CD14-positive monocyte (primary cell): ENCODE measurements at regions not wholly inside any gene's neighbourhood (a gene's known extent, or its start where the extent isn't known, plus 50 kb on each side); places are given as distances from the start of the nearest gene placed in this dataset.

Experiments used
- DNase-seq, 3 donors: peaks; one replicate each; pipeline ENCODE4 v3.0.0-alpha.2; 2011 to 2022
- H2AFZ ChIP-seq: 2 replicates; pipeline ENCODE4 v1.6.0; 2012; ENCODE audit warnings: mild to moderate bottlenecking, low read depth, low read length, inconsistent platforms; ENCODE audit not compliant: insufficient read depth, poor library complexity, severe bottlenecking
- H3K27ac ChIP-seq, 2 donors: 1 replicate in 1 of 2; 2 replicates in 1 of 2; pipeline ENCODE4 v1.5.1; 2012 to 2013; ENCODE audit warnings: low read length in 2 of 2, control low read depth in 1 of 2, inconsistent platforms in 1 of 2, low read depth in 1 of 2, mild to moderate bottlenecking in 1 of 2
- H3K27me3 ChIP-seq, 2 donors: one replicate each; pipeline versions ENCODE4 v1.6.0 to v1.6.1; 2011 to 2013; ENCODE audit warnings: low read length in 2 of 2; ENCODE audit not compliant: control insufficient read depth in 2 of 2, insufficient read depth in 2 of 2
- H3K36me3 ChIP-seq, 2 donors: replicated peaks in 1 of 2; 1 replicate in 1 of 2; 2 replicates in 1 of 2; pipeline versions ENCODE4 v1.5.1 to v1.6.1; 2012 to 2013; ENCODE audit warnings: low read length in 2 of 2, control low read depth in 1 of 2, inconsistent platforms in 1 of 2, mild to moderate bottlenecking in 1 of 2; ENCODE audit not compliant: insufficient read depth in 2 of 2, control insufficient read depth in 1 of 2
- H3K4me1 ChIP-seq, 2 donors: 1 replicate in 1 of 2; 2 replicates in 1 of 2; pipeline versions ENCODE4 v1.5.1 to v1.6.1; 2012 to 2013; ENCODE audit warnings: low read length in 2 of 2, control low read depth in 1 of 2, inconsistent platforms in 1 of 2, mild to moderate bottlenecking in 1 of 2, moderate library complexity in 1 of 2; ENCODE audit not compliant: insufficient read depth in 2 of 2, control insufficient read depth in 1 of 2
- H3K4me2 ChIP-seq: replicated peaks from 2 replicates; pipeline ENCODE3; 2012; ENCODE audit warnings: low read length, moderate library complexity, mild to moderate bottlenecking; ENCODE audit not compliant: poor library complexity, severe bottlenecking; ENCODE audit errors: extremely low read depth
- H3K4me3 ChIP-seq, 3 experiments: fragments of 200-600 bp in 1 of 3; sonication (generic) in 1 of 3; replicated peaks in 1 of 3; 1 replicate in 2 of 3; 2 replicates in 1 of 3; pipeline ENCODE4 v1.5.1; 2011 to 2013; ENCODE audit warnings: low read length in 3 of 3, mild to moderate bottlenecking in 3 of 3, control low read depth in 2 of 3, low read depth in 2 of 3, inconsistent platforms in 1 of 3, moderate library complexity in 1 of 3
- H3K79me2 ChIP-seq: 2 replicates; pipeline ENCODE4 v1.6.0; 2012; ENCODE audit warnings: mild to moderate bottlenecking, control low read depth, inconsistent platforms, low read length, moderate library complexity; ENCODE audit not compliant: insufficient read depth
- H3K9ac ChIP-seq: 2 replicates; pipeline ENCODE4 v1.6.0; 2017; ENCODE audit warnings: low read length, mild to moderate bottlenecking; ENCODE audit not compliant: insufficient read depth, poor library complexity, severe bottlenecking
- H3K9me3 ChIP-seq, 2 donors: replicated peaks in 1 of 2; 1 replicate in 1 of 2; 2 replicates in 1 of 2; pipeline versions ENCODE4 v1.5.1 to v1.6.1; 2012 to 2013; ENCODE audit warnings: low read length in 2 of 2, control low read depth in 1 of 2; ENCODE audit not compliant: control insufficient read depth in 1 of 2, insufficient read depth in 1 of 2
- H4K20me1 ChIP-seq: 2 replicates; pipeline ENCODE4 v1.6.0; 2012; ENCODE audit warnings: mild to moderate bottlenecking, low read length, control low read depth, moderate library complexity; ENCODE audit not compliant: insufficient read depth
- H3K27ac Mint-ChIP-seq, 7 donors: one replicate each; pipeline ENCODE4 v1.8.0; 2020; ENCODE audit warnings: mild to moderate bottlenecking in 7 of 7, mixed read lengths in 7 of 7, moderate library complexity in 6 of 7, inconsistent platforms in 2 of 7
- H3K27me3 Mint-ChIP-seq, 3 donors: one replicate each; pipeline ENCODE4 v1.8.0; 2021 to 2022; ENCODE audit warnings: low read depth in 3 of 3, mild to moderate bottlenecking in 3 of 3, mixed read lengths in 3 of 3, moderate library complexity in 3 of 3, inconsistent platforms in 1 of 3
- H3K36me3 Mint-ChIP-seq, 2 donors: one replicate each; pipeline ENCODE4 v1.8.0; 2020; ENCODE audit warnings: mixed read lengths in 2 of 2, inconsistent platforms in 1 of 2, mild to moderate bottlenecking in 1 of 2
- H3K4me1 Mint-ChIP-seq: one replicate; pipeline ENCODE4 v1.8.0; 2020; ENCODE audit warnings: mild to moderate bottlenecking, mixed read lengths
- H3K4me3 Mint-ChIP-seq, 2 donors: one replicate each; pipeline ENCODE4 v1.8.0; 2020; ENCODE audit warnings: mild to moderate bottlenecking in 2 of 2, mixed read lengths in 2 of 2, moderate library complexity in 1 of 2
- H3K9me3 Mint-ChIP-seq, 7 donors: one replicate each; pipeline ENCODE4 v1.8.0; 2020 to 2022; ENCODE audit warnings: mixed read lengths in 7 of 7, mild to moderate bottlenecking in 6 of 7, moderate library complexity in 6 of 7, inconsistent platforms in 2 of 7
- CTCF ChIP-seq: fragments of 200-600 bp; IDR thresholded peaks from one replicate; pipeline ENCODE4 v1.8.0; 2022; ENCODE audit warnings: antibody characterized with exemption, mild to moderate bottlenecking
- WGBS: methylation state at CpG from one replicate; pipeline ENCODE4 v1.1.5; 2013; ENCODE audit warnings: missing lambda C conversion rate; ENCODE audit not compliant: insufficient coverage; 5-methylcytosine and 5-hydroxymethylcytosine counted together
- intact Hi-C, 2 donors: fragments of 100-400 bp; cut with micrococcal nuclease; formaldehyde crosslinking; loops; one replicate each; pipeline versions ENCODE4 v1.15.0 to v1.15.1; 2023

DNA sequence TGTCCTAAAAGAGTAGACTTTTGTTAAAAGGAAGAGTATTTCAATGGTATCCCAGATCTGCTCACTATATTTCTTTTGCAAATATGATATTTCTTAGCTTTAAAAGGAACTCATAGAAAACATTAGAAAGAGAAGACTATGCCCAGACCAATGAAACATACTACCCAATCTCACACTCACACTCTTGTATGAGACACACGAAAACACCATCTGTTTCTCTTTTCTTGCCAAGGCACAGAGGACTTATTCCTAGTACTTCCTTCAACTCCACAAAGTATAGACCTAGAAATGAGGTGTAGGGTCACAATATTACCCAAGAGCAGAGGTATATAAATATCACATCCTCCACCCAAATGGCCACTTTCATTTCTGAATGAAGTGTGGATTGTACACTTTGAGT, 292.4 kb upstream of the ACO1 start:
- H3K27ac Mint-ChIP-seq: no peak overlapping the region
- H3K9ac ChIP-seq: no peak overlapping the region

GRCh38 chr9:32117291-32117690, 267.2 kb upstream of the ACO1 start:
- Mint-ChIP-seq H3K9me3 (peaks cover 0 to 3% (median 0%) of the 10 kb centered on the region in 7 donors), H3K36me3 (no peaks in the 10 kb centered on the region), H3K27me3 (no peaks in the 10 kb centered on the region), H3K4me3 (no peak overlapping the region), H3K4me1 (no peaks in the 10 kb centered on the region), H3K27ac (no peak overlapping the region)
- intact Hi-C loops: no loop called here
- Histone ChIP-seq H3K4me3 (no peak overlapping the region), H3K36me3 (no peaks in the 10 kb centered on the region), H3K9me3 (no peaks in the 10 kb centered on the region), H4K20me1 (no peaks in the 10 kb centered on the region), H3K27me3 (no peaks in the 10 kb centered on the region), H3K4me2 (no peak overlapping the region), H3K27ac (no peak overlapping the region), H3K9ac (no peak overlapping the region), H3K4me1 (no peaks in the 10 kb centered on the region), H2AFZ (no peak overlapping the region), H3K79me2 (no peaks in the 10 kb centered on the region)
- no peak for TF ChIP-seq CTCF
- WGBS: no CpG with 5 or more reads among the region's 2 CpGs
- DNase-seq: no peak

More for the DNA sequence above, 292.4 kb upstream of the ACO1 start:
- no peaks in the 10 kb centered on the region for H3K79me2 ChIP-seq
- no peak for DNase-seq
- H3K4me3 Mint-ChIP-seq: no peak overlapping the region
- no peaks in the 10 kb centered on the region for H3K27me3 Mint-ChIP-seq
- no peak for TF ChIP-seq CTCF
- H2AFZ ChIP-seq: no peak overlapping the region
- H3K9me3 ChIP-seq: peaks cover 0 to 3% of the 10 kb centered on the region in 2 donors
- H3K4me2 ChIP-seq: no peak overlapping the region
- H3K27ac ChIP-seq: no peak overlapping the region
- no CpG with 5 or more reads among the region's 1 CpG for WGBS
- intact Hi-C loops: no loop called here
- no peaks in the 10 kb centered on the region for H3K36me3 Mint-ChIP-seq
- no peaks in the 10 kb centered on the region for H4K20me1 ChIP-seq
- no peaks in the 10 kb centered on the region for H3K4me1 Mint-ChIP-seq
- peaks cover 2 to 5% (median 2%) of the 10 kb centered on the region in 7 donors for H3K9me3 Mint-ChIP-seq
- H3K36me3 ChIP-seq: no peaks in the 10 kb centered on the region
- no peaks in the 10 kb centered on the region for H3K4me1 ChIP-seq
- no peaks in the 10 kb centered on the region for H3K27me3 ChIP-seq
- no peak overlapping the region for H3K4me3 ChIP-seq
